NCI-H1417 treated with DMSO at 0.1 percent for 48 hours (cell line): ENCODE measurements at regions not wholly inside any gene's neighbourhood (a gene's known extent, or its start where the extent isn't known, plus 50 kb on each side); places are given as distances from the start of the nearest gene placed in this dataset.

Experiments used
- DNase-seq: peaks from one replicate; lab custom pipeline; 2025; lab: John Stamatoyannopoulos, UW

DNA sequence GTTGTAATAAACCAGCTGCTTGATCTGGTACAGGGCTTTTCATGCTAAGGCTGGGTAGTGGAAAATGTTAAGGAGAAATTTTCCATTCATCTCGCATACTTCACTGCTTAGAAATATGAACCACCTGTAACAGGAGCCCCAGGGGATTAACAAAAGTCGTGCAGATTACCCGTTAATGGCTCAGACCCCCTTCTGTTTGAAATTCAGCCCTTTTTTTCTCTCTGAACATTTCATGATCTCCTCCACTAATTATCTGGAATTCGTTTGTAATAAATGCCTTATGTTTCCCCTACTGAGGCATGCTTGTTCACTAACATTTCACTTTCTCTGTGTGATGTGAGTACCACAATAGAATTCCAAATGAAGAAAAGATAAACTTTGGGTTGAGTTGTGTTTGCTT lies 336.4 kb upstream of the HSF2 start:
- no peak for DNase-seq

- DNase-seq, result no peak
These were observed 335.7 kb upstream of the HSF2 start for GRCh38 chr6:122063761-122064160.

- no peak for DNase-seq
These were observed 333.3 kb upstream of the HSF2 start for GRCh38 chr6:122066200-122066599.

DNA sequence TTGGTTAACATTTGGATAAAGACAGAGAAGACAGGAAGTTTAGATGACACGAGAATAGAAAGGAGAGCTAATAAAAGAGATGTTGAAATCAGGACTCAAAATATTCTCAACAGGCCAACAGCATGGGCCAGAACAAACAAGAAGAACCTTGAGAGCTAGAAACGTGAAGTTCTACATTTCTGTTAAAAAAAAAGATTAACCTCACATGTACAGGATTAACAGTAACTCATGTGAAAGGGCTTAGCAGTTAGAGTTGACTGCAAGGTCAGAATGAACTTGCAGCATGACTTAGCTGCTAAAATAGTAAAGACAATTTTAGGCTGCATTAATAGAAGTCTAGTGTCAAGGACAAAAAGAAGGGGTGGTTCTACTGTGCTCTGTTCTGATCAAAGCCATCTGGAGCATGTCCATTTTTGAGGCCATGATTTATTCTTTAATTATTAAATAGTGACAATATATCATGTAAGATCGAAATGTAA lies 331.1 kb upstream of the HSF2 start:
- no peak for DNase-seq

GRCh38 chr6:122069932-122070331 lies 329.5 kb upstream of the HSF2 start:
- no peak for DNase-seq

DNA sequence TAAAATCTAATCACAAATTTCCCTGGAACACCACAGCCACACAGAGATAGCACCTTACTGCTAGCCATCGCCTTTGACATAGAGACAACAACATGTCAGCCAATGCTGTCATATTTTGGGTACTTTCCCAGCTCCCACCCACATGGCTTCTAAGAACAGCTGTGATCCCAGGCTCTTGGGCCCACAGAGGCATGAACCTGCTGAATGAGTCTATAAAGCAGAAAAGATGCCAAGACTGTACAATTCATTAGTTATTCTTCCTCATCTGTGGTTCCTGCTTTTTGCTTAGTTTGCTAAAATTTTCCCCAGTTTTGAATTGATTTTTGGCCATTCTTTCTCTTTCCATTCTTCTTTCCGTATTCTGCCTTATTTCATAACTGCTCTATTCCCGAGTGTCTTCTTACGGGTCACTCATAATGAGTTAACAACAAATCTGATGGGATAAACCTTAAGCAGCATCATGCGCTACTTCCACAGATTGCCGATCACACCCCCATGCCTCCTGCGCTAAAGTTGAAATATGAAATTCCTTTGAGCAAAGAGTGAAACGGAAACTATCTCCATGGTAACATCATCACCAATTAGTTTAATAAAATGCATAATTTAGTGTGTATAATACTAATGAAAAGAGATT lies 327.3 kb upstream of the HSF2 start:
- DNase-seq, result no peak

DNA sequence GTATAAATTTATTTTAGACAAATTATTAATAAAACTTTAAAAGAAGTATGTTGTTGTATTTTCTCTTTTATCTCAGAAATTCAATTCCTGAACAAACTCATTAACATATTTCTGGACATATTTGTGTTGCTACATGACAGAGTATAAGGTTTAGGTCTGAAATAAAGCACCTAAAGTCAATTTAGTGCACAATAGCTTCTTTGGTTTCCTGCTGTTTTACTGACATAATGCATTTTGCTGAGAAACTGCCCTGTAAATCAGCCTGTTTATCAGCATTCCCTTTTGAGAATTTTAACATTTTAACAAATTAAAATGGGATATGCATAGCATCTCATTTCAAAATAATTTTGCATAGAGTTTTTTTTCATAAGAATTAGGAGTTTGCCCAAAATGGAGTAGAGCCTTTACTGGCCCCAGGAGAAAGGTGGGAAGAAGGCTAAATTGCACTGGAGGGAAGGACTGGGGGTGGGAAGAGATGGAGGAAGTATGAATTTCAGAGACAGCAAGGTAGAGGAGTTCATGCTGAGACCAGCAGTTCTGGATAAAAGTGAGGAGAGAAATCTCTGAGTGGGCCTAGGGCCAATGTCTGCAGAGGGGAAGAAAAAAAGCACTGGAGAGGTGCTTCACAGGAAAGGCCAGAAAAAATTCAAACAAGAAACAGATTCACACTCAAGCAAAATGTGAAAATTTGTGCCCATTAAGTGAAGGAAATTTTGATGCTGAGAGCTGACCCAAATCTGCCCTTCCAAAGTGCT lies 324.2 kb upstream of the HSF2 start:
- no peak for DNase-seq

- no peak for DNase-seq
These were observed 323.5 kb upstream of the HSF2 start for GRCh38 chr6:122075917-122076316.

DNA sequence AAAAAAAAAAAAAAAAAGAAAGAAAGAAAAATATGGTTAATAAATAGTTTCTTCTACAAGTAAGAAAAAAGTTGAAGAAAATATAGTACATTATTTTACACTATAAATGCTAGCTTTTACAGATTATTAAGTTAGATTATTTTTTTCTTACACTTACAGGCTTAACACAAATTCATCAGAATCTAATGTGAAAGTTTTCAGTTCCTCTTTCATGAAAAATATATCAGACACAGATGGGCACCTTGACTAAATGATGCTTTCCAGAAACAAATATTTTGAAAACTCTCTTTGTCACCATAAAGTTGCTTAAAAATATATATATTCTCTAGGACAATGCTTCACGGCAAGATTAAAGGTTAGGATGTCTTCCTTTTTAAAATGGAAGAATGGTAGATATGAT lies 321.8 kb upstream of the HSF2 start:
- DNase-seq, result no peak

GRCh38 chr6:122078481-122078880 lies 321.0 kb upstream of the HSF2 start:
- DNase-seq, result no peak

DNA sequence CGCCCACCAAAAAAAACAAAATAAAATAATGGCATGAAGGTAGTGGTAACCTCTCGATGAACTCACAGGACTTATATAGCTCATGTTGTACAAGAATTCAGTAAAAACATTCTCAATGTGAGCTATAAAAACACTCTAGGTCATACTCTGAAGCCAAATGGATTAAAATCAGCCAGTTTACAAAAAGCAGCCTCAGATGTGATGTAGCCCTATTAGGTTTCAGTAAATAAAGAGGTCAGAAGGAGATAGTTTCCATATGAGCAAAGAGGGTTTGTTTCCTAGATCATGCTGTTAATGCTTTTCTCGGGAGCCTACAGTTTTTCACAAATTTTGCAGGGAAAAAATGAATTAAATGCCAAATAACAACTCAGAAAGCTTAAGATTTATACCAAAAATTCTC lies 319.5 kb upstream of the HSF2 start:
- no peak for DNase-seq

- no peak for DNase-seq
These were observed 317.5 kb upstream of the HSF2 start for GRCh38 chr6:122081921-122082320.

DNA sequence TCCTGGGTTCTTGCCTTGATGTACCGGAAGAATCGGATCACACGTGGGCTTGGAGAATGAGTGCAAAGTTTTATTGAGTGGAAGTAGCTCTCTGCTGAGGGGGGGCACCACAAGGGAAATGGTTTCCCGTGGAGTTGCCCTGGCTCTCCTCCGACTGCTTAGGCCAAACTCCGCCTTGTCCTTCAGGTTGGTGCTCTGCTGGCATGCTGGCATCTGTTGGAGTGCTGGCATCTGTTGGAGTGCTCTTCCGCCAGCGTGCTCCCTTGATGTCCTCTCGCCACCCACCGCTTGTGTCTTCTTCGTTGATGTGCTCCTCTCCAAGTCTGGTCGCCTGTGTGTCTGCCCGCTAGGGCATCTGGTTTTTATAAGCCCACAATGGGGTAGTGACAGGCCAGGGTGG lies 317.1 kb upstream of the HSF2 start:
- no peak for DNase-seq

DNA sequence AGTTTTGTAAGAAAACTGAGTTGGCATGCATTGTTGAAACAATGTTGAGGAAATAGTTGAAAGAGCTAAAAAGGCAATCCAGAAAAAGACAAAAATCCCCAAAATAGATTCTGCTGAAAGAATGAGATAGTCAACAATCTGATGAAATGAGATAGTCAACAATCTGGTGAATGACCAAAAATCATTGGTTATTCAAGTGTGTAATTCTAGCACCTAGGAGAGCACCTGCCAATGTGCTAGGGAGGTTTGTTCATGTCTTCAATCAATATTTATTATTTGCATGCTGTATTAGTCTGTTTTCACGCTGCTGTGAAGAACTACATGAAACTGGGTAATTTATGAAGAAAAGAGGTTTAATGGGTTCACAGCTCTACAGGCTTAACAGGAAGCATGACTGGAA lies 307.1 kb upstream of the HSF2 start:
- DNase-seq, result no peak

DNA sequence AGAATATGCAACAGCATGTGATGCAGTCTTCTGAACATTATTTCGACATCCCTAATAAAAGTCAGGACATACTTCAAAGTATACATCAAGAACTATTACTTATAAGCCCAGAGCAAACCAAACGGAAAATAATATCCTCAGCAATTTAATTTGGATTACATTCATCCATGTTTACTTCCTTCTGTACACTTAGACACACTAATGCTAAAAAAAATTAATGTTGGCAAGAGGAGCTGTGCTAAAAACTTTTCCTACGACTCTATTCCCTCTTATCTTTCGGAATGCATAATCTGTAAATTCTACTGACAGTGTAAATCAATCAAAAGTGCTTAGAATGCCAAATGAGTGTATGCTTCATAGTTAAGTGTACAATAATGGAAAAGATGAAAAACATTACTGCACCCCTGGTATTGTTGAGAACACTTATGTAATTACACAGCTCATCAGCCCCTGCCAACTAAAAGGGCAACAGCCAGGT lies 301.2 kb upstream of the HSF2 start:
- no peak for DNase-seq

- no peak for DNase-seq
These were observed 297.4 kb upstream of the HSF2 start for GRCh38 chr6:122102026-122102425.

- DNase-seq, result no peak
These were observed 292.1 kb upstream of the HSF2 start for GRCh38 chr6:122107256-122107852.

DNA sequence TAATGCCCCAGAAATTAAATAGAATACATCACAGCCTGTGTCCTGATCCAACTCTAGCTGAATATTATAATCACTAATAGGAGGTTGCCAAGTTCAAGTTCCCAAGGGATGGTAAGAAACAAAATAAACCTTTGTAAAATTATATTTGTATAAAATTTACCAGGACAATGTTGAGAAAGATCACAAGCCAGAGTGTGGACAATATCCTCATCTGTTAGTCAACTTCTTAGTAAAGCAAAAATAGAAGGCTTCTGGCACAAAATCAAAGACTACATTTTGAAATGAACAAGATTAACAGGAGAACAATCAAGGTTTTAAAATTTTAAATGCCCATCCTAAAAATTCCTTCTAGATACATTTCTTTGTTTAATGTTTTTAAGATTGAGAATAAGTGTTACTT lies 290.4 kb upstream of the HSF2 start:
- no peak for DNase-seq

- no peak for DNase-seq
These were observed 284.7 kb upstream of the HSF2 start for GRCh38 chr6:122114717-122115116.

DNA sequence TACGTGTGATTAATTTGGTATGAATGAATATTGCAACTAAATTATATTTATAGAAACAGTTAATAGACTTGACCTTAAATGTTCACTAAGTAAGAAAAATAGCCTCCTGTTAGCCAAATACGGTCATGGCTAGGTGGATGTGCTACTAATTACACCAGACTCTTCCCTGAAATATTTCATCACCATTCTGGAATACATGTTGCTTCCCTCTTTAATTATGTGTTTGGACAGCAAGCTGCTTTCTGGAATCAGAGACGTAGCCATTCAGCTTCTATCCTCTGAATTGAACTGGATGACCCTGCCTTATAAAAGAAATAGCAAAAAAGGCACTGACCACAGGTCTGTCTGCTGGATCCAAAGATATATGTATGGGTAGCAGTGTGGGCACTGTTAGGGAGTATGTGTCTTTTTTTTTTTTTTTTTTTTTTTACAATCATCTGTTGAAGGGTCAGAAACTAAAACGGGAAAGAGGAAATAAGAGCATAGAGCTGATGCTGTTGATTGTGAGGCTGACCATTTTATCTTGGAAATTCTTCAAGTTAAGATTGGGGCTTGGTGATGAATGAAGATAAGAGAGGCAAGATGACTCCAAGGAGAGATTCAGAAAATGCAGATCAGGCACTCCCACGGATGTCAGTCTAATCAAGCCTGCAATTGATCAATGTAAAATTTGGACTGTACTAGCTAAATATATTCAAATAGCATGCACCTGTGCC lies 283.2 kb upstream of the HSF2 start:
- DNase-seq, result no peak

DNA sequence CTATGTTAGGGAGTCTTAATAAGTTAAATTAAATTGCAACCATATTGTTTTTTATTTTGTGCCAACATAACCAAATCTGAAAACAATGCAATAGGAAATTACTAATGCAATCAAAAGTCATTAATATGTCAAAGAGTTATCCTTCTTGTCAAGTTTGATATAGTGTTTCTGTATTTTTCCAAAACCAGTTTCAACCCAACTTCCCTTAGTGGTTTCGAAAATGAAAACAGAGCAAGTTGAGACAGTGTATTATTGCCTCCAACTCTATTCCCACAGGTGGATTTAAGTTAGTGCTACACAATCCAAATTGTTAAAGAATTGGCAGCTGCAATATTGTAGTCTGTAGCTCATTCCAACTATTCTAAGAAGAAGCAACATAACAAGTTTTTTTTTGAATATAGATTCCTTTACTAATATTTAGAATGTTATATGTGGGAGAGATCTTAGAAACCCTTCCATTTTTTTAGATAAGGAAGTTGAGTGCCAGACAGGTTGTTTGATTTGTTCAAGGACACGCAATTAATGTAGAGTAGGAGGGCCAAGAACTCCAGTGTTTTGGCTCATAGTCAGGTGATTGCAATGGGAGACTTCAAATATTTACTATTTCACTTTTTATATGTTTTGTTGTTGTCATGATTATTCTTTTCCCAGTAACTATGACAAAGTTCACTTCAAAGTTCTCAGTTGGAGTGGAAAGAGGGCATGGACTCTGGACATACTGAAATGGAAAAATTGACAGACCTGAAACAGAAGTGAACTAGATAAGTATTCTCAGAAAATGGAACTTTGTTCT lies 282.4 kb upstream of the HSF2 start:
- DNase-seq, result no peak
